Nephron (organoid): ENCODE measurements at regions not wholly inside any gene's neighbourhood (a gene's known extent, or its start where the extent isn't known, plus 50 kb on each side); places are given as distances from the start of the nearest gene placed in this dataset.

ENCODE experiments used
- H3K27ac Mint-ChIP-seq, 3 experiments: 2 replicates each; pipeline ENCODE4 v1.8.0; 2020; ENCODE audit warnings: mixed read lengths in 3 of 3, mild to moderate bottlenecking in 2 of 3, moderate library complexity in 1 of 3
- H3K27me3 Mint-ChIP-seq: 2 replicates; pipeline ENCODE4 v1.8.0; 2021; ENCODE audit warnings: low read depth, mild to moderate bottlenecking, moderate library complexity, mixed read lengths
- H3K36me3 Mint-ChIP-seq: 2 replicates; pipeline ENCODE4 v1.8.0; 2020; ENCODE audit warnings: low read depth, mixed read lengths
- H3K4me1 Mint-ChIP-seq: 2 replicates; pipeline ENCODE4 v1.8.0; 2020; ENCODE audit warnings: mixed read lengths
- H3K4me3 Mint-ChIP-seq, 3 experiments: 2 replicates each; pipeline ENCODE4 v1.8.0; 2020; ENCODE audit warnings: mild to moderate bottlenecking in 3 of 3, mixed read lengths in 3 of 3, moderate library complexity in 2 of 3
- H3K9me3 Mint-ChIP-seq: 2 replicates; pipeline ENCODE4 v1.8.0; 2020; ENCODE audit warnings: mixed read lengths
- CTCF ChIP-seq, 3 experiments: fragments of 200-600 bp; sonication (generic); IDR thresholded peaks; one replicate each; pipeline ENCODE4 v1.5.0; 2021; ENCODE audit warnings: antibody characterized with exemption in 3 of 3; ENCODE audit not compliant: unreplicated experiment in 3 of 3

GRCh38 chr4:30413915-30414314 is 306.3 kb upstream of the PCDH7 start:
- no peak for TF ChIP-seq CTCF (IDR thresholded peaks at IDR 0.05; ENCODE audit: unreplicated experiment in 3 of 3)
- no peak overlapping the region for H3K4me3 Mint-ChIP-seq
- H3K9me3 Mint-ChIP-seq: peaks cover 55% of the 10 kb centered on the region
- H3K4me1 Mint-ChIP-seq: no peaks in the 10 kb centered on the region
- H3K27ac Mint-ChIP-seq: no peak overlapping the region
- H3K27me3 Mint-ChIP-seq: no peaks in the 10 kb centered on the region
- peaks cover 3% of the 10 kb centered on the region for H3K36me3 Mint-ChIP-seq

GRCh38 chr4:30416547-30416946 is 303.6 kb upstream of the PCDH7 start:
- TF ChIP-seq CTCF (IDR thresholded peaks at IDR 0.05; ENCODE audit: unreplicated experiment in 3 of 3): no peak
- H3K9me3 Mint-ChIP-seq: peaks cover 46% of the 10 kb centered on the region
- H3K27ac Mint-ChIP-seq: no peak overlapping the region
- no peak overlapping the region for H3K4me3 Mint-ChIP-seq
- H3K27me3 Mint-ChIP-seq: no peaks in the 10 kb centered on the region
- no peaks in the 10 kb centered on the region for H3K4me1 Mint-ChIP-seq
- H3K36me3 Mint-ChIP-seq: peaks cover 3% of the 10 kb centered on the region

- Mint-ChIP-seq H3K27me3 (no peaks in the 10 kb centered on the region), H3K9me3 (peaks cover 17% of the 10 kb centered on the region), H3K4me1 (peaks cover 11% of the 10 kb centered on the region), H3K27ac (no peak overlapping the region), H3K4me3 (no peak overlapping the region), H3K36me3 (no peaks in the 10 kb centered on the region)
- TF ChIP-seq CTCF (IDR thresholded peaks at IDR 0.05; ENCODE audit: unreplicated experiment in 3 of 3): no peak
These were observed 292.2 kb upstream of the PCDH7 start for GRCh38 chr4:30427932-30428331.

- peaks cover 11% of the 10 kb centered on the region for H3K4me1 Mint-ChIP-seq
- peak overlapping the region in 1 of 3 experiments; percentile 53 for H3K27ac Mint-ChIP-seq
- peaks cover 3% of the 10 kb centered on the region for H3K9me3 Mint-ChIP-seq
- no peaks in the 10 kb centered on the region for H3K27me3 Mint-ChIP-seq
- TF ChIP-seq CTCF (IDR thresholded peaks at IDR 0.05; ENCODE audit: unreplicated experiment in 3 of 3): no peak
- no peak overlapping the region for H3K4me3 Mint-ChIP-seq
- no peaks in the 10 kb centered on the region for H3K36me3 Mint-ChIP-seq
These were observed 290.1 kb upstream of the PCDH7 start for GRCh38 chr4:30429813-30430761.

GRCh38 chr4:30434656-30435055 is 285.5 kb upstream of the PCDH7 start:
- no peaks in the 10 kb centered on the region for H3K27me3 Mint-ChIP-seq
- TF ChIP-seq CTCF (IDR thresholded peaks at IDR 0.05; ENCODE audit: unreplicated experiment in 3 of 3): no peak
- H3K4me1 Mint-ChIP-seq: peaks cover 11% of the 10 kb centered on the region
- no peak overlapping the region for H3K27ac Mint-ChIP-seq
- no peaks in the 10 kb centered on the region for H3K9me3 Mint-ChIP-seq
- no peak overlapping the region for H3K4me3 Mint-ChIP-seq
- no peaks in the 10 kb centered on the region for H3K36me3 Mint-ChIP-seq

GRCh38 chr4:30436394-30436793 is 283.8 kb upstream of the PCDH7 start:
- Mint-ChIP-seq H3K27me3 (no peaks in the 10 kb centered on the region), H3K36me3 (no peaks in the 10 kb centered on the region)

More at GRCh38 chr4:30436394-30436793, 283.8 kb upstream of the PCDH7 start:
- no peaks in the 10 kb centered on the region for H3K9me3 Mint-ChIP-seq
- H3K27ac Mint-ChIP-seq: no peak overlapping the region
- H3K4me1 Mint-ChIP-seq: no peaks in the 10 kb centered on the region
- TF ChIP-seq CTCF (IDR thresholded peaks at IDR 0.05; ENCODE audit: unreplicated experiment in 3 of 3): no peak
- H3K4me3 Mint-ChIP-seq: no peak overlapping the region
